ENCODE measurements at regions not wholly inside any gene's neighbourhood (a gene's known extent, or its start where the extent isn't known, plus 50 kb on each side); places are given as distances from the start of the nearest gene placed in this dataset.

DNA sequence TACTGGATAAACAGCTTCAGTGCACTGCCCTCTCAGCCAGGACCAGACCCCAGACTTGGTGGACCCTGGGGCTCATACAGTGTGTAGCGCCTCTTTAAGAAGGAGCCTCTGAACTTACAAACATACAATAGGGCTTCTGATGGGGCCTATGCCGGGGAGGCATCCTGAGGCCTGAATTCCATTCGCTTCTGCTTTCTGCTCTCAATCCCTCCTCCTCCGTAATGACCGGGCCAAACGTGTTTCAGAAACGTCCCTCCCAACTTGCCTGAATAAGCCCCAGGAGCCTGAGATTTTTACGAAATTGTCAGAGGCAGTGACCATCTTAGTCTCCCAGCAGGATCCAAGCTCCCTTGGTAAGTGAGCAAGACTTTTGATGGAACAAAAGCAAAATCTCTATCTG, 128.1 kb upstream of the BOD1 start:
- DNase-seq, result no peak

DNA sequence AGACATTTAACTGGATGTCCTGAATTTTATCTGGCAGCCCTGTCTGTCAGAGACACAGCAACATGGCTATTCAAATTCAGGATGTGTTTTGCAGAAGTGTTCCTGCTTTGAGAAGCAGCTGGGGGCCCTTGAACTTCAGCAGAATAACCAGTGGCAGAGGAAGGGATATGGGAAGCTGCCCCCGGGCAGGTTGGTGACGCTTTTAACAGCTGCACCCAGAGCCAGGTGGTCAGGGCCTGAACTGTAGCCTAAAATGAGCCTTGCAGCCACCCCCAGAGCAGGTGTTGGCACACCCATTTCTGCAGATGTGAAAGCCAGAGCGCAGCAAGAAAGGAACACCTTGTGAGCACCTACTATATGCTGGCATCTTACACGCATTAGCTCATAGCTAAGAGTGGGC, 128.7 kb upstream of the BOD1 start:
- no peak for DNase-seq

DNA sequence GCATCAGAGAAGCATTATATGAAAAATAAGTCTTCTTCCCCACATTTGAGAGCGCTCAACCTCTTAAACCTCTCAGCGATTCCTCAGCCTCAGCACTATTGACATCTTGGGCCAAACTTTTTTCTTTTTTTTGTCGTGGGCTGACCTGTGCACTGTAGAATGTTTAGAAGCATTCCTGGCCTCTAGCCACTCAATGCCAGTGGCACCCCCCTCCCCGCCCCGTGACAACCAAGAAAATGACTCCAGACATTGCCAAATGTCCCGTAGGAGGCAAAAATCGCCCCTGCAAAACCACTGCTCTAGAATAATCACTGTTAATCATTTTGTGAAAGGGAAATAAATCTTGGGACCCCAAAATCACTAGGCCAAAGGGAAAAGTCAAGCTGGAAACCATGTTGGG, 129.1 kb upstream of the BOD1 start:
- no peak for DNase-seq

- DNase-seq, result no peak
Observed at GRCh38 chr5:173746047-173746646, 129.7 kb upstream of the BOD1 start.

- no peak for DNase-seq
Observed at GRCh38 chr5:173747876-173748275, 131.4 kb upstream of the BOD1 start.

- no peak for DNase-seq
Observed at GRCh38 chr5:173750538-173751265, 134.3 kb upstream of the BOD1 start.

- no peak for DNase-seq
Observed at GRCh38 chr5:173751266-173751600, 134.8 kb upstream of the BOD1 start.

GRCh38 chr5:173752653-173753052, 135.5 kb upstream of the CPEB4 start:
- DNase-seq, result no peak

- no peak for DNase-seq
Observed at GRCh38 chr5:173753307-173754168, 134.6 kb upstream of the CPEB4 start.

GRCh38 chr5:173755319-173755718, 132.8 kb upstream of the CPEB4 start:
- no peak for DNase-seq

- no peak for DNase-seq
Observed at GRCh38 chr5:173757403-173758209, 130.5 kb upstream of the CPEB4 start.

DNA sequence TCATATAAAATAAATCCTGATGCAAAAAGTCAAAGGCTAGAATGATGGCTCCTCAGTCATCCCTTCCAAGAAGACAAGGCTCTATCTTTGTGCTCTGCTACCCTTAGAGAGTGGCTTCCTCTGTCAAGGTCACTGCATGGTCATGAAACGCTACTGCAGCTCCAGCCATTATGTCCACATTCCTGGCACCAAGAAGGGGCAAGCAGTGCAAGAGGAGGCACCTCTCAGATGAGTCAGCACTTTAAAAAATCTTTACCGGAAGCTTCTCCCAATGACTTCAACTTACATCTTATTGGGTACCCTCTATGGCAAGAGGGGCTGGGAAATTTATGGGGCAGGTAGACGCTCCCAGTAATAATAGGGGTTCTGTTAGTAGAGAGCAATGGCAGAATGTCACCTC, 129.5 kb upstream of the CPEB4 start:
- DNase-seq, result no peak

DNA sequence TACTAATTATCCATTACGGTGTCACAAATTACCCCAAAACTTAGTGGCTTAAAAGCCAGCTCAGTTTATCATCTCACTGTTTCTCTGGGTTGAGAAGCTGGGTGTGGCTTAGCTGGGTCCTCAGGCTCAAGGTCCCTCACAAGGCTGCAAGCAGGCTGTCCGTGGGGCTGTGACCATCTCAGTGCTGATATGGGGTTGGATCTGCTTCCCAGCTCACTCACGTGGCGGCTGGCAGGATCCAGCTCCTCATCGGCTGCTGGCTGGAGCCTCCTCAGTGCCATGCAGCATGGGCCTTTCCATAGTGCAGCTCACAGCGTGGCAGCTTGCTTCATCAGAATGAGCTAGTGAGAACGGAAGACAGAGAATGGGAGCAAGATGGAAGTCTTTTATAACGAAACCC, 128.5 kb upstream of the CPEB4 start:
- DNase-seq, result no peak

DNA sequence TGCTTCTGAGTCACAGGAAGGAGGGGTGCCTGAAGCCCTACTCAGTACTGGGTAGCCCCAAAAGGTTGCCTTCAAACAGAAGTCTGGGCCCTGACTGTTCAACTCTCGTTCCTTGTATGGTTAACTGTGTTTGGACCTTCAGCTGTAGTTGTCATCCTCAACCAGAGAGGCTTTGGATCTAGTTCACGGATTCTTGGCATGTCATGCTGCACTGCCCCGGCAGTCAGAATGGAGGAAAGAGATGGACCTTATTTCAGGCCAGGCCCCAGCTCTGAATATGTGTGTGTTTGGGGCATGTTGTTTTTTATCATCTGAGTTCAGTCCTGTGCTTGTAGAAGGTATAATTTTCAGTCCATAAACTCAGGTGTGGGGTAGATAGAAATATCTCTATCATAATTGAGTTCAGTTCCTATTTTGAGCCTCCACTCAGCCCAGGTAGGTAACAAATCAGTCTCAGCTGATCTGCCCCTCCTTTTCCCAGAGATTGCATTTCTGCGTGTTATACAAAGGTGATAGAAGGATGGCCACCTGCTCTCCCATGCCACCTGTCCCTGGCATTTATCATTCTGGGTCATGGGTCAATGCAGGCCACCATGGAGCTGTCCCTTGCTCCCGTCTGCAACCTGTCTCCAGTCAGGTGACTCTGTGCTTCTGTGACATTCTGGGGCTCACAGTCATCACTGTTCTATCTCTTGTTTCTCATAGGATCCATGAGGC, 127.5 kb upstream of the CPEB4 start:
- DNase-seq, result no peak

DNA sequence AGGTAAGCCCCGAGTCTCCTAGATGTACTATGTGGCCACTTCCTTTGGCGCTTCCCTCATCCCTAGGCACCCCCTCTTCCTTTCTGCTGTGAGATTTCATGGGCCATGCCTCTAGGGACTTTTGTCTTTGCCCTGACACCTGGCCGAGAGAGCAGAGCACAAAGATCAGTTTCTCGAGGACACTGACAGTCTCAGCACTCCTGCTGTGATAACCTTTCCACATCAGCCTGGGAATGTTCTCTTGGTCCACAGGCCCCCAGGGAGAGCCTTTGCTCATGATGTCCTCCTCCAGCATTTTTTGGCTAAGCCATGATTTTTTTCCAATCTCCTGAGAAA, 127.0 kb upstream of the CPEB4 start:
- no peak for DNase-seq

DNA sequence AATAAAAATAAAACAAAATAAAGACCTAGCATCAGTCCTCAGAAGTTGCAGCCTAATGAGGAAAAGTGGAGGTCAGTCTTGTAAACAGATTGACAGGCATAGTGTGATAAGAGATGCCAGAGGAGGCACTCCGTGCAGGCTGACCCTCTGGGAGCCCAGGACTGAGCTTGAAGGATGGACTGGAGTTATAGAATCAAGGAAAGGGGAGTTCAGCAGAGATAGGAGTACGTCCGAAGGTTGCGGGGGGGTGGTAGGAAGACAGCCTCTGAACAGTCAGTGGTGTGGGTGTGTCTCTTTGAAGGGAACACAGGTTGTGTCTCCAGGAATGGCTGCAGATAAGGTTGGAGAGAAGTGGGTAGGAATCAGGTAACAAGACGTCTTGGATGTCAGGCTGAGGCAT, 126.1 kb upstream of the CPEB4 start:
- DNase-seq, result no peak

DNA sequence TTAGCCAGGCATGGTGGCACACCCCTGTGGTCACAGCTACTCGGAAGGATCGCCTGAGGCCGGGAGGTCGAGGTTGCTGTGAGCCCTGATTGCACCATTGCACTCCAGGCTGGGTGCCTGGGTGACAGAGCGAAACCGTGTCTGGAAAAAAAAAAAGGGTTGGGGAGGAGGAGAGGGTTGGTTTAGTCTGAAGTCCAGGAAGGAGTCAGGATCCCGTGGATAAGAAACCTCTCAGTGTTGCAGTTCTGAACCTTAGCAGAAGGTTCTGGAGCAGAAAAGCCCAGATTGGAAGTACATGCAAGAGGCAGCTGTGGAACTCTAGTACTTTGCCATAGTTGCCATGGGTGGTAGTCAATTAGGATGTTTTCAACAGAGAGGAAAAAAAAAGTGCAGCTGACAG, 125.2 kb upstream of the CPEB4 start:
- DNase-seq, result no peak

DNA sequence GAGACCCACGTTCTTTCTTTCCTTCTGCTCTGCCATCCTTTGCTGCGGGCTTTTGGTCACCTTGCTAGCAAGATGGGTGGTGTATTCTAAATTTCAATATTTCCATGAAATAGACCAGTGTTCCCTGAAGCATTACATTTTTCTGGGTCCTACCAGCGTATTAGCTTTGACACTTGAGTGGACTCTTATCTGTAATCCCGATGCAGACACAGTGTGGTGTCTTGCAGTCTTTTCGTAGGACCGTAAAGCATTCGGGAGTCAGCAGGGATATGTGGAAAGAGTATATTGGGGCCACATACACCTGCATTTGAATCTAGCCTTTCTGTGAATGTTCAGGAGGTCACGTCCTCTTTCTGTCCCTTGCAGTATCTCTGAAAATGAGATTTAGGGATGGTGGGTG, 124.7 kb upstream of the CPEB4 start:
- DNase-seq, result no peak

DNA sequence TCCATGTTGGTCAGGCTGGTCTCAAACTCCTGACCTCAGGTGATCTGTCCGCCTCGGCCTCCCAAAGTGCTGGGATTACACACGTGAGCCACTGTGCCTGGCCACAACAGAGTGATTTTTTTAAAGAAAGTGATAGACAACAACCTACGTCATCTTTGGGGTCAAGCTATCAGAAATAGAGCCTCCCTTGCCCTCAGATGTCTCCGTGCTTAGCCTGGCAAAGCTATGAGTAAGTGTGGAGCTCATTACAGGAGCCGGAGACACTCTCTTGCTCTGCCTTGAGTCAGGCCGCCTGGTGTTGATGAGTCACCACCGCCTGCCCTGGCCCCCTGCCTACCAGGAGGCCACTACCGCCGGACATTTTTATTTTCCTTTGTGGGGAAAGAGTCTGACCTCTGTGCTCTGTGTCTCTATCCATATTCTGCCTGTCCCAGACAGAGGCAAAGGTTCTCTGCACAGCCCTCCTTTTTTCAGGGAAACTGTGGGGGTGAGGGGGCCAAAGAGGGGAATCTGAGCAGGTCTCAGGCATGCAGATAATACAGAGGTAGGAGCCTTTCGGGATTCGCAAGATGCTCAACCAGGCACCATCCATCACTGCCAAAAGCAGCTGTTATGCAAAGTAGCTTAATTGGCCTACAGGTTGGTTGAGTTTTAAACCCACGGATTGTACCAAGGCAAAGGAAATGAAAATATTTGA, 123.7 kb upstream of the CPEB4 start:
- peak; percentile 76 for DNase-seq

- no peak for DNase-seq
Observed at GRCh38 chr5:173765029-173765644, 123.0 kb upstream of the CPEB4 start.

DNA sequence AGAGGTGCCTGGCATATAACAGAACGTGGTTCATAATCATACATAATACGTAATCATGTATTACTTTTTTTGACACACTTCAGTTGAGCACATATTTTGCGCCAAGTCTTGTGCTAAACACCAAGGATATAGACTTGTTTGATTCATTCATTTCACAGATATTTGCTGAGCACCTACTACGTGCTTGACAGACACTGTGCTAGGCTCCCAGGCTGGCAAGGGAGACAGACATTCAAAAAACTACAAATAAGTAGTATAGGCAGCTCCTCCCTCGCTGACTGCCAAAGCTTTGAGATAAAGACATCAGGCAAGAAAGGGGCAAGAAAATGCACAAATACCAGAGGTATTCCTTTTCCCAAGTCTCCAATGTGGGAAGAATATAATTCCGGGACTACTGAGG, 122.5 kb upstream of the CPEB4 start:
- DNase-seq, result no peak
